NCI-H146 (cell line): ENCODE measurements at regions not wholly inside any gene's neighbourhood (a gene's known extent, or its start where the extent isn't known, plus 50 kb on each side); places are given as distances from the start of the nearest gene placed in this dataset.

Source experiments
- DNase-seq: peaks from one replicate; lab custom pipeline; 2025; lab: John Stamatoyannopoulos, UW

- DNase-seq, result no peak
These were observed 442.3 kb downstream of the GRB14 start for GRCh38 chr2:164178835-164179465.

GRCh38 chr2:164164602-164165001 lies 428.8 kb upstream of the FIGN start:
- DNase-seq, result no peak

GRCh38 chr2:164155558-164155957 lies 419.8 kb upstream of the FIGN start:
- no peak for DNase-seq

GRCh38 chr2:164151522-164151921 lies 415.7 kb upstream of the FIGN start:
- DNase-seq, result no peak

- no peak for DNase-seq
These were observed 414.8 kb upstream of the FIGN start for GRCh38 chr2:164150604-164151003.

- DNase-seq, result no peak
These were observed 410.6 kb upstream of the FIGN start for GRCh38 chr2:164146441-164146840.

GRCh38 chr2:164145093-164145987 lies 409.5 kb upstream of the FIGN start:
- DNase-seq, result no peak

- no peak for DNase-seq
These were observed 407.5 kb upstream of the FIGN start for GRCh38 chr2:164143183-164143930.

- DNase-seq, result no peak
These were observed 406.9 kb upstream of the FIGN start for GRCh38 chr2:164142755-164143154.

GRCh38 chr2:164141271-164141670 lies 405.5 kb upstream of the FIGN start:
- DNase-seq, result no peak

- no peak for DNase-seq
These were observed 402.9 kb upstream of the FIGN start for GRCh38 chr2:164138750-164139149.

- no peak for DNase-seq
These were observed 398.5 kb upstream of the FIGN start for GRCh38 chr2:164134336-164134735.

- no peak for DNase-seq
These were observed 392.2 kb upstream of the FIGN start for GRCh38 chr2:164127971-164128527.

- DNase-seq, result no peak
These were observed 391.3 kb upstream of the FIGN start for GRCh38 chr2:164126960-164127660.

- DNase-seq, result no peak
These were observed 380.0 kb upstream of the FIGN start for GRCh38 chr2:164115806-164116205.

- DNase-seq, result no peak
These were observed 379.1 kb upstream of the FIGN start for GRCh38 chr2:164114937-164115336.

GRCh38 chr2:164112105-164112504 lies 376.3 kb upstream of the FIGN start:
- no peak for DNase-seq

GRCh38 chr2:164110515-164110914 lies 374.7 kb upstream of the FIGN start:
- no peak for DNase-seq

- DNase-seq, result no peak
These were observed 373.2 kb upstream of the FIGN start for GRCh38 chr2:164109006-164109405.

- DNase-seq, result no peak
These were observed 367.5 kb upstream of the FIGN start for GRCh38 chr2:164103271-164103670.

- DNase-seq, result no peak
These were observed 366.6 kb upstream of the FIGN start for GRCh38 chr2:164102366-164102765.

- no peak for DNase-seq
These were observed 355.9 kb upstream of the FIGN start for GRCh38 chr2:164091673-164092072.
